Body of pancreas (tissue), 4 donors: ENCODE measurements at regions not wholly inside any gene's neighbourhood (a gene's known extent, or its start where the extent isn't known, plus 50 kb on each side); places are given as distances from the start of the nearest gene placed in this dataset.

ENCODE experiments used
- ATAC-seq: fragments of 150-250 bp; one replicate; pipeline ENCODE4 v1.9.1; 2016
- DNase-seq, 4 donors: peaks; one replicate each; pipeline ENCODE4 v3.0.0-alpha.2; 2019
- H3K27ac ChIP-seq, 4 donors: fragments of 200-600 bp; sonication (generic); 1 replicate in 3 of 4; 2 replicates in 1 of 4; pipeline versions ENCODE4 v1.5.1 to v1.6.1; 2016 to 2019; ENCODE audit warnings: mild to moderate bottlenecking in 1 of 4, mixed read lengths in 1 of 4, moderate library complexity in 1 of 4
- H3K27me3 ChIP-seq, 2 donors: fragments of 200-600 bp; sonication (generic); one replicate each; pipeline ENCODE4 v1.6.0; 2016; ENCODE audit warnings: mild to moderate bottlenecking in 1 of 2
- H3K36me3 ChIP-seq, 2 donors: fragments of 200-600 bp; sonication (generic); replicated peaks in 1 of 2; 2 replicates each; pipeline ENCODE4 v1.5.1; 2016; ENCODE audit warnings: low read depth in 2 of 2; ENCODE audit not compliant: insufficient read depth in 1 of 2
- H3K4me1 ChIP-seq: fragments of 200-600 bp; sonication (generic); one replicate; pipeline ENCODE4 v1.6.0; 2016
- H3K4me3 ChIP-seq, 2 donors: fragments of 200-600 bp; sonication (generic); 1 replicate in 1 of 2; 2 replicates in 1 of 2; pipeline ENCODE4 v1.5.1; 2016 to 2019
- H3K9me3 ChIP-seq, 3 donors: fragments of 200-600 bp; sonication (generic); 1 replicate in 2 of 3; 2 replicates in 1 of 3; pipeline ENCODE4 v1.5.1; 2016
- CTCF ChIP-seq, 7 experiments: fragments of 450-650 bp in 4 of 7; fragments of 200-600 bp in 3 of 7; sonication (generic) in 3 of 7; IDR thresholded peaks; one replicate each; pipeline ENCODE4 v1.5.1; 2016 to 2019; ENCODE audit warnings: antibody characterized with exemption in 7 of 7
- POLR2A ChIP-seq, 3 donors: fragments of 450-650 bp; IDR thresholded peaks; one replicate each; pipeline ENCODE4 v1.6.1; 2016; ENCODE audit warnings: antibody characterized with exemption in 3 of 3, mild to moderate bottlenecking in 2 of 3
- WGBS, 2 donors: methylation state at CpG; one replicate each; pipeline ENCODE4 v1.1.5; 2017; 5-methylcytosine and 5-hydroxymethylcytosine counted together
- intact Hi-C: fragments of 100-400 bp; cut with DNase I; formaldehyde crosslinking; loops from one replicate; pipeline ENCODE4 v1.15.1; 2023

GRCh38 chr7:28290496-28290895 is 109.9 kb upstream of the JAZF1 start:
- intact Hi-C loops = no loop called here
- H3K4me3 ChIP-seq = no peak overlapping the region
- no peak for DNase-seq
- WGBS, 2 donors = 70 to 77% methylated on average over 2 of the region's 2 CpGs
- H3K27ac ChIP-seq = no peak overlapping the region
- no peak for TF ChIP-seq POLR2A (IDR thresholded peaks at IDR 0.05)
- no peak for TF ChIP-seq CTCF (IDR thresholded peaks at IDR 0.05)
- no peaks in the 10 kb centered on the region for H3K27me3 ChIP-seq
- H3K4me1 ChIP-seq = no peaks in the 10 kb centered on the region
- no peaks in the 10 kb centered on the region for H3K36me3 ChIP-seq
- H3K9me3 ChIP-seq = no peaks in the 10 kb centered on the region
- no peak for ATAC-seq

- H3K27me3 ChIP-seq = no peaks in the 10 kb centered on the region
- DNase-seq (no peak), ATAC-seq (no peak)
- no peak for TF ChIP-seq CTCF (IDR thresholded peaks at IDR 0.05)
- no peak for TF ChIP-seq POLR2A (IDR thresholded peaks at IDR 0.05)
- intact Hi-C loops = no loop called here
- no peak overlapping the region for H3K27ac ChIP-seq
- 51 to 54% methylated on average over 4 of the region's 4 CpGs for WGBS, 2 donors
- no peaks in the 10 kb centered on the region for H3K9me3 ChIP-seq
- no peaks in the 10 kb centered on the region for H3K36me3 ChIP-seq
- no peaks in the 10 kb centered on the region for H3K4me1 ChIP-seq
- no peak overlapping the region for H3K4me3 ChIP-seq
Measured at GRCh38 chr7:28291559-28291958, 111.0 kb upstream of the JAZF1 start.

GRCh38 chr7:28292834-28293526 is 112.4 kb upstream of the JAZF1 start:
- no peaks in the 10 kb centered on the region for H3K27me3 ChIP-seq
- H3K9me3 ChIP-seq = no peaks in the 10 kb centered on the region
- TF ChIP-seq CTCF (IDR thresholded peaks at IDR 0.05) (no peak), POLR2A (IDR thresholded peaks at IDR 0.05) (no peak)
- H3K27ac ChIP-seq = peak overlapping the region in 3 of 4 donors; percentile 2 to 21 (median 3)
- H3K4me1 ChIP-seq = no peaks in the 10 kb centered on the region
- intact Hi-C loops = no loop called here
- H3K36me3 ChIP-seq = no peaks in the 10 kb centered on the region
- WGBS, 2 donors = 37 to 47% methylated on average over 5 of the region's 5 CpGs
- no peak for ATAC-seq
- H3K4me3 ChIP-seq = no peak overlapping the region
- no peak for DNase-seq

- intact Hi-C loops = no loop called here
- WGBS, 2 donors = 44% methylated on average over 1 of the region's 1 CpG
- TF ChIP-seq CTCF (IDR thresholded peaks at IDR 0.05) (no peak), POLR2A (IDR thresholded peaks at IDR 0.05) (no peak)
Measured at GRCh38 chr7:28293527-28293835, 112.9 kb upstream of the JAZF1 start.

More at GRCh38 chr7:28293527-28293835, 112.9 kb upstream of the JAZF1 start:
- DNase-seq (no peak), ATAC-seq (peak; percentile 80)
- no peaks in the 10 kb centered on the region for H3K27me3 ChIP-seq
- H3K4me3 ChIP-seq = no peak overlapping the region
- H3K9me3 ChIP-seq = no peaks in the 10 kb centered on the region
- H3K27ac ChIP-seq = peak overlapping the region in 3 of 4 donors; percentile 3 to 47 (median 15)
- H3K4me1 ChIP-seq = no peaks in the 10 kb centered on the region
- no peaks in the 10 kb centered on the region for H3K36me3 ChIP-seq
